IMR-90 (cell line): ENCODE measurements at regions not wholly inside any gene's neighbourhood (a gene's known extent, or its start where the extent isn't known, plus 50 kb on each side); places are given as distances from the start of the nearest gene placed in this dataset.

Experiments used
- ATAC-seq: fragments of 200-7000 bp; cut with Tn5 transposase; 2 replicates; pipeline ENCODE4 v1.9.1; 2020; ENCODE audit warnings: low read depth, mild to moderate bottlenecking, moderate library complexity
- BruUV-seq: library from RNA; stranded (reverse); fragments of 400-500 nt; replicated peaks from 2 replicates; lab custom pipeline; 2021; lab: Mats Ljungman, UMichigan
- CTCF ChIA-PET: fragments of 300-600 bp; formaldehyde crosslinking; extraction: SDS; loops from one replicate; lab custom pipeline; 2021; ENCODE audit warnings: antibody characterized with exemption; lab: Yijun Ruan, JAX
- POLR2A ChIA-PET: fragments of 300-600 bp; sonication (Branson Sonifier 250); formaldehyde crosslinking; loops from one replicate; lab custom pipeline; 2022; ENCODE audit warnings: antibody characterized with exemption; ENCODE audit not compliant: unreplicated experiment; lab: Charles Lee
- DNase-seq: peaks from one replicate; pipeline ENCODE4 v3.0.0; 2013
- H2AFZ ChIP-seq: replicated peaks from 2 replicates; pipeline ENCODE3; 2013; ENCODE audit warnings: low read length, mild to moderate bottlenecking; ENCODE audit not compliant: poor library complexity
- H2AK5ac ChIP-seq: 2 replicates; pipeline ENCODE4 v1.6.1; 2013; ENCODE audit warnings: low read depth, low read length, inconsistent platforms
- H2AK9ac ChIP-seq: replicated peaks from 2 replicates; pipeline ENCODE3; 2013; ENCODE audit warnings: mild to moderate bottlenecking, low read depth, low read length, moderate library complexity; ENCODE audit not compliant: poor library complexity
- H2BK120ac ChIP-seq: 2 replicates; pipeline ENCODE4 v1.6.1; 2013; ENCODE audit warnings: low read depth, low read length, inconsistent platforms
- H2BK15ac ChIP-seq: 3 replicates; pipeline ENCODE4 v1.6.1; 2013; ENCODE audit warnings: low read depth, low read length, inconsistent platforms
- H2BK20ac ChIP-seq: 2 replicates; pipeline ENCODE4 v1.6.1; 2013; ENCODE audit warnings: low read depth, mild to moderate bottlenecking, inconsistent platforms, low read length, moderate library complexity
- H2BK5ac ChIP-seq: 2 replicates; pipeline ENCODE4 v1.6.1; 2013; ENCODE audit warnings: mild to moderate bottlenecking, low read depth, low read length, inconsistent platforms; ENCODE audit not compliant: poor library complexity, severe bottlenecking
- H3K14ac ChIP-seq: replicated peaks from 2 replicates; pipeline ENCODE4 v1.6.1; 2013; ENCODE audit warnings: low read depth, low read length, inconsistent platforms
- H3K18ac ChIP-seq: 2 replicates; pipeline ENCODE4 v1.6.1; 2013; ENCODE audit warnings: low read depth, low read length, control low read depth
- H3K23ac ChIP-seq: 2 replicates; pipeline ENCODE4 v1.6.1; 2013; ENCODE audit warnings: low read depth, low read length, inconsistent platforms
- H3K27ac ChIP-seq: 2 replicates; pipeline ENCODE4 v1.5.1; 2013; ENCODE audit warnings: mild to moderate bottlenecking, control low read depth, low read length; ENCODE audit not compliant: insufficient read depth
- H3K27me3 ChIP-seq: 2 replicates; pipeline ENCODE4 v1.6.1; 2013; ENCODE audit warnings: low read length; ENCODE audit not compliant: control insufficient read depth, insufficient read depth
- H3K36me3 ChIP-seq: 2 replicates; pipeline ENCODE4 v1.6.1; 2013; ENCODE audit warnings: low read length, mixed read lengths; ENCODE audit not compliant: control insufficient read depth, insufficient read depth
- H3K4ac ChIP-seq: 2 replicates; pipeline ENCODE4 v1.6.1; 2013; ENCODE audit warnings: low read depth, low read length, inconsistent platforms
- H3K4me1 ChIP-seq: 2 replicates; pipeline ENCODE4 v1.6.1; 2013; ENCODE audit warnings: low read length, mixed read lengths; ENCODE audit not compliant: control insufficient read depth, insufficient read depth
- H3K4me2 ChIP-seq: 2 replicates; pipeline ENCODE4 v1.6.1; 2013; ENCODE audit warnings: low read depth, mild to moderate bottlenecking, control low read depth, low read length, moderate library complexity
- H3K4me3 ChIP-seq: 2 replicates; pipeline ENCODE4 v1.5.1; 2013; ENCODE audit warnings: low read depth, mild to moderate bottlenecking, control low read depth, low read length, moderate library complexity; ENCODE audit not compliant: insufficient read depth
- H3K56ac ChIP-seq: 2 replicates; pipeline ENCODE4 v1.6.1; 2013; ENCODE audit warnings: low read length, inconsistent platforms; ENCODE audit not compliant: insufficient read depth; ENCODE audit errors: extremely low read depth
- H3K79me1 ChIP-seq, 2 experiments: 2 replicates each; pipeline ENCODE4 v1.6.1; 2013; ENCODE audit warnings: low read length in 2 of 2, inconsistent platforms in 1 of 2, low read depth in 1 of 2
- H3K9ac ChIP-seq: 2 replicates; pipeline ENCODE4 v1.6.1; 2013; ENCODE audit warnings: low read depth, low read length, control low read depth
- H3K9me1 ChIP-seq: 2 replicates; pipeline ENCODE4 v1.6.1; 2013; ENCODE audit warnings: low read length, inconsistent platforms; ENCODE audit not compliant: insufficient read depth
- H3K9me3 ChIP-seq: 2 replicates; pipeline ENCODE4 v1.6.1; 2013; ENCODE audit warnings: low read length; ENCODE audit not compliant: control insufficient read depth, insufficient read depth
- H4K20me1 ChIP-seq: 2 replicates; pipeline ENCODE4 v1.6.1; 2013; ENCODE audit warnings: low read length, inconsistent platforms; ENCODE audit not compliant: insufficient read depth
- H4K5ac ChIP-seq: 2 replicates; pipeline ENCODE4 v1.6.1; 2013; ENCODE audit warnings: mild to moderate bottlenecking, low read depth, low read length, control low read depth
- H4K8ac ChIP-seq, 2 experiments: 2 replicates each; pipeline ENCODE4 v1.6.1; 2013; ENCODE audit warnings: low read depth in 2 of 2, low read length in 2 of 2, control low read depth in 1 of 2, inconsistent platforms in 1 of 2
- H4K91ac ChIP-seq: 2 replicates; pipeline ENCODE4 v1.6.1; 2013; ENCODE audit warnings: low read depth, low read length, inconsistent platforms; ENCODE audit not compliant: insufficient read depth
- CHD1 ChIP-seq: IDR thresholded peaks from 2 replicates; pipeline ENCODE4 v1.6.1; 2012; ENCODE audit warnings: low read depth, low read length, improper control_type of control experiment
- MAFK ChIP-seq: IDR thresholded peaks from 2 replicates; pipeline ENCODE4 v1.6.1; 2012; ENCODE audit warnings: low read depth, low read length, improper control_type of control experiment
- POLR2A ChIP-seq: IDR thresholded peaks from 2 replicates; pipeline ENCODE4 v1.6.1; 2012; ENCODE audit warnings: mild to moderate bottlenecking, low read depth, low read length
- RCOR1 ChIP-seq: IDR thresholded peaks from 2 replicates; pipeline ENCODE4 v1.6.1; 2012; ENCODE audit warnings: mild to moderate bottlenecking, low read length, improper control_type of control experiment; ENCODE audit not compliant: insufficient replicate concordance
- RFX5 ChIP-seq: IDR thresholded peaks from 2 replicates; pipeline ENCODE4 v1.8.0; 2012; ENCODE audit warnings: low read depth, mild to moderate bottlenecking, low read length, moderate library complexity
- SMC3 ChIP-seq: fragments of 150-350 bp; IDR thresholded peaks from 2 replicates; pipeline ENCODE4 v1.6.1; 2016; ENCODE audit warnings: low read depth, mild to moderate bottlenecking, antibody characterized with exemption, low read length, moderate library complexity
- WGBS, 2 experiments: methylation state at CpG; one replicate each; pipeline versions ENCODE4 v1.1.5 to v1.1.7; 2013; ENCODE audit warnings: missing lambda C conversion rate in 2 of 2; ENCODE audit not compliant: insufficient read length in 1 of 2; ENCODE audit errors: extremely low coverage in 2 of 2; 5-methylcytosine and 5-hydroxymethylcytosine counted together
- dilution Hi-C: fragments of 300-500 bp; cut with HindIII; formaldehyde crosslinking; loops from one replicate; pipeline ENCODE4 v1.14.3; 2018; ENCODE audit warnings: low sequenced_read_pairs; ENCODE audit not compliant: unreplicated experiment
- in situ Hi-C: fragments of 300-500 bp; cut with MboI; formaldehyde crosslinking; loops from 3 replicates; pipeline ENCODE4 v1.14.3; 2019; ENCODE audit warnings: low sequenced_read_pairs, inconsistent platforms, mixed read lengths
- intact Hi-C: fragments of 100-400 bp; cut with micrococcal nuclease; formaldehyde crosslinking; loops from 2 replicates; pipeline ENCODE4 v1.10.0; 2022
- TF ChIP-seq, protein P1 (sequence below): fragments of 150-350 bp; IDR thresholded peaks from 2 replicates; pipeline ENCODE4 v1.6.1; 2017; ENCODE audit warnings: mild to moderate bottlenecking, antibody characterized with exemption, low read length, low read depth

GRCh38 chr18:66109981-66110380 is 359.2 kb downstream of the CDH7 start:
- no peak overlapping the region for H2BK20ac ChIP-seq
- no peak overlapping the region for H2AFZ ChIP-seq
- no peaks in the 10 kb centered on the region for H3K9me1 ChIP-seq
- no peak overlapping the region for H3K9ac ChIP-seq
- H2BK120ac ChIP-seq, result no peak overlapping the region
- ChIA-PET POLR2A (no interaction called here), CTCF (no interaction called here)
- H4K5ac ChIP-seq, result no peak overlapping the region
- no TSS peak for BruUV-seq
- H2BK5ac ChIP-seq, result no peak overlapping the region
- H3K4me2 ChIP-seq, result no peak overlapping the region
- no peak overlapping the region for H3K18ac ChIP-seq
- H3K9me3 ChIP-seq, result peaks cover 3% of the 10 kb centered on the region; the same call in 1 of the 2 replicates
- no peaks in the 10 kb centered on the region for H4K20me1 ChIP-seq
- WGBS, 2 experiments, result no CpG with 5 or more reads among the region's 1 CpG
- H2AK5ac ChIP-seq, result no peak overlapping the region
- intact Hi-C loops, result no loop called here
- no peak overlapping the region for H3K4ac ChIP-seq
- in situ Hi-C loops, result no loop called here
- H2AK9ac ChIP-seq, result no peak overlapping the region
- no peak for DNase-seq
- H2BK15ac ChIP-seq, result no peak overlapping the region
- H3K23ac ChIP-seq, result no peak overlapping the region
- no peaks in the 10 kb centered on the region for H3K27me3 ChIP-seq
- dilution Hi-C loops, result no loop called here
- H4K91ac ChIP-seq, result no peak overlapping the region
- H3K4me3 ChIP-seq, result no peak overlapping the region
- no peak for ATAC-seq
- no peak overlapping the region for H3K27ac ChIP-seq
- no peak overlapping the region for H4K8ac ChIP-seq
- no peak overlapping the region for H3K14ac ChIP-seq
- H3K79me1 ChIP-seq, result no peaks in the 10 kb centered on the region
- TF ChIP-seq MAFK, result no peak
- no peak for TF ChIP-seq RFX5
- TF ChIP-seq CHD1, result no peak
- TF ChIP-seq SMC3, result no peak
- no peak for TF ChIP-seq RCOR1
- TF ChIP-seq, protein P1, sequence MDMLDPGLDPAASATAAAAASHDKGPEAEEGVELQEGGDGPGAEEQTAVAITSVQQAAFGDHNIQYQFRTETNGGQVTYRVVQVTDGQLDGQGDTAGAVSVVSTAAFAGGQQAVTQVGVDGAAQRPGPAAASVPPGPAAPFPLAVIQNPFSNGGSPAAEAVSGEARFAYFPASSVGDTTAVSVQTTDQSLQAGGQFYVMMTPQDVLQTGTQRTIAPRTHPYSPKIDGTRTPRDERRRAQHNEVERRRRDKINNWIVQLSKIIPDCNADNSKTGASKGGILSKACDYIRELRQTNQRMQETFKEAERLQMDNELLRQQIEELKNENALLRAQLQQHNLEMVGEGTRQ, result no peak
- TF ChIP-seq POLR2A, result no peak
- H3K36me3 ChIP-seq, result no peaks in the 10 kb centered on the region
- H3K56ac ChIP-seq, result no peak overlapping the region
- no peaks in the 10 kb centered on the region for H3K4me1 ChIP-seq
